M059J (cell line): ENCODE measurements at regions not wholly inside any gene's neighbourhood (a gene's known extent, or its start where the extent isn't known, plus 50 kb on each side); places are given as distances from the start of the nearest gene placed in this dataset.
A peak's percentile ranks its signal among the peaks of the same experiment; 100 is the strongest.

Experiments used
- DNase-seq: peaks from one replicate; pipeline ENCODE4 v3.0.0-alpha.2; 2012; ENCODE audit warnings: low read depth

DNA sequence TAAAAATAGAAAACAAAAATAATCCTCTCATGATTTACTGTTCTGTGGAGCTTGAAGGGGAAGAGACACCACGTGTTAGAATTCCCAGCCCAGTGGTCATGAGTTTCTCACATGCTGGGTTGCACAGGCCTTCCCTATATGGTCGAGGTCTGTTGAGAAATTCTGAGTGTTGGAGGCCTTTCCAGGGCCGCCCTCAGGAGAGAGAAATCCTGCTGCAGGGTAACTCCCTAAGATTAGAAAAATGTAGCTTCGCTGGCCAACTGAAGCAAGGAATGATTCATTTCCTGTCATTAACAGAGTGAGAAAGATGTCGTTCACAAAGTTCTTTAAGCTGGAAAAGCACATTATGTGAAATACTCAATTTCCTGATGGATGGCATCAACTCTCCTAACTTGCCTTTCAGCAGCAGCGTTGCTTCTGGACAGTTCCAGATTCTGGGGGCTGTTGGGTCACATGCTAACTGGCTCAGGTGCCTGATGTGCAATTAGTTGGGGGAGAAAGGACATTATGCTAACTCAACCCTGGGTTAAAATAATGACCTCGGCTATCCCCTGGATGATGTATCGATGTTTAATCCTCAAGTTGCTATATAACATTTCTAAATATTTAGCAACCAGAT lies 104.8 kb upstream of the CD180 start:
- peak; percentile 92 for DNase-seq

GRCh38 chr5:67300326-67300725 lies 103.7 kb upstream of the CD180 start:
- no peak for DNase-seq

GRCh38 chr5:67299231-67299735 lies 102.7 kb upstream of the CD180 start:
- DNase-seq = peak; percentile 55

GRCh38 chr5:67297802-67298532 lies 101.4 kb upstream of the CD180 start:
- DNase-seq = no peak

GRCh38 chr5:67297376-67297775 lies 100.8 kb upstream of the CD180 start:
- DNase-seq = no peak

GRCh38 chr5:67294266-67294938 lies 97.8 kb upstream of the CD180 start:
- no peak for DNase-seq

GRCh38 chr5:67293226-67293625 lies 96.6 kb upstream of the CD180 start:
- DNase-seq = no peak

- no peak for DNase-seq
These were observed 95.8 kb upstream of the CD180 start for GRCh38 chr5:67292201-67292940.

DNA sequence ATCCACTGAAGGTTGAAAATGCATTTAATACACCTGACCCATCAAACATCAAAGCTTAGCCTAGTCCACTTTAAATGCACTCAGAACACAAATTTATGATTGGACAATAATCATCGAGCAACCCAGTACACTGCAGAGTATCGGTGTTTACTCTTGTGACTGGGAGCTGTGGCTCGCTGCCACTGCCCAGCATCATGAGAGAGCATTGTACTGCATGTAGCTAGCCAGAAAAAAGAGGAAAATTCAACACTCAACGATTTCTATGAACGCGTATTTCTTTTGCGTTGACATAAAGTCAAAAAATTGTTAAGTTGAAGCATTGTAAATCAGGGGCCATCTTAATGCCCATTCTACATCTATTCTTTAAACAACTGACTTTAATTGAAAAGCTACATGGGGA lies 95.1 kb upstream of the CD180 start:
- no peak for DNase-seq

DNA sequence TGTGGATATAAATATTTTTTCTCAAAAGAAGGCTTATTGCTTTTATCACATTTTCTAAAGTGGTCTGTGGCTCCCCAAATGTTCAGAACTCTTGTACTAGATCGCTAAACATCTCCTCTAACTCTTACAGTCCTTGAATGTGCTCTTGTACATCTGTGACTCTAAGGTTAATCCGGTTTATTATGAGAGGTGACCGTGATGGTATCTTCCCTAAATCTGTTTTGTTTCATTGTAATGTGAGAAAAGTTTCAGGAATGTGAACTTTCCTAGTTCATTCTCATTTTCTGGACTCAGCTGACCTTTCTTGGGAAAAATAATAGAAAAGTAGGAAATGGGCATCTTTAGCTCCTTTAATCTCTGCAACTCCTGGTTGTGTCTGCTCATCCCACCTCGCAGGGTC lies 94.5 kb upstream of the CD180 start:
- DNase-seq = no peak

DNA sequence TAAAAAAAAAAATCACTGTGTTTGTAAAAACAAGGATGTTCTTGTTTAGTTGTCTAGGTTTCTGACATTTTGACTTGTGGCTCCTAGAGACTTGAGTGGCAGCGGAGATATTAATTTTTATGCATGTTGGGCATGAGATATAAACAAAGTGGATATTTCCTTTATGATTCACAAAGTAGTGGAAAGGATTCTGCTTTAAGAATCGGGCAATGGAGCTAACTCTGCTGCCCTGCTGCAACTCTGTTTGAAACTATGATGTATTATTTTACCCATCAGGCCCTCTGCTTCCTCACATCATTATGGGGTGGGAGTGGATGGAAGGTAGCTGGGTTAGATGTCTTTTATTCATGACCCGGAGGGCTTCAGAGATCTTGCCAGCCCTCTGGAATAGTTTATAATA lies 94.1 kb upstream of the CD180 start:
- DNase-seq = peak; percentile 58

DNA sequence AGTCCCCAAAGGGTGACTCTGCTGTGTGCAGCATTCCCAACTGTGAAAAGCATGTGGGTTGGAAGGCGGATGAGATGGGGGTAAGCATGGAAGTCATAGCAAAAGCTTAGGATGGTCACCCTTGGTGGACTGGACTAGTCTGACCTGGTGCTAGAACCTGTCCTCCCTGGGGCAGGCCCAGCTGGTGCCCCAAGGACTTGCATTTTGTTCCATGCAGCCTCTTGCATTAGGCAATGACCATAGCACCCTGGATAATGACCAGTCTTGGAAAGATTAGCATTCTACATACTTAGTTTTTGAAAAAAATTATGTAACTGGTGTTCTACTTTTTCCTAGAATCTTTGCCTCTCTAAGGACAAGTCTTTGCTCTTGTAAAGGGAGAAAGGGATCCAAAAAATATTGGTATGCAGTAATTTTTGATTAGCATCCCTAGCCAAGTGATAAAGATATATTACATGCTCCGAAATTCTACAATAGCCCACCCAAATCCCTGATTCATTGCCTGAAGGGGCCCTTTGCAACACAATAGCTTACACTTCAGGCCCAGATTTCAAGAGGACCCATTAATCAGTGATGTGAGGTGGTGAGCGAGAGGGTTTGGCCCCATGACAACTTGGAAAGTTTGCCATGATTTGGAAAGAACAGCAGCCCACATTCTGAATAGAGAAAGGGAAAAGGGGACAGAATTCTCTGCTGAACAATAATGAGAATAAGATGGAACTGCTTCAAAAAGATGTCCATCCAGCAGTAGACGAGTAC lies 93.3 kb upstream of the CD180 start:
- no peak for DNase-seq

GRCh38 chr5:67287510-67288268 lies 91.1 kb upstream of the CD180 start:
- DNase-seq = peak; percentile 60

GRCh38 chr5:67286006-67286405 lies 89.4 kb upstream of the CD180 start:
- no peak for DNase-seq

DNA sequence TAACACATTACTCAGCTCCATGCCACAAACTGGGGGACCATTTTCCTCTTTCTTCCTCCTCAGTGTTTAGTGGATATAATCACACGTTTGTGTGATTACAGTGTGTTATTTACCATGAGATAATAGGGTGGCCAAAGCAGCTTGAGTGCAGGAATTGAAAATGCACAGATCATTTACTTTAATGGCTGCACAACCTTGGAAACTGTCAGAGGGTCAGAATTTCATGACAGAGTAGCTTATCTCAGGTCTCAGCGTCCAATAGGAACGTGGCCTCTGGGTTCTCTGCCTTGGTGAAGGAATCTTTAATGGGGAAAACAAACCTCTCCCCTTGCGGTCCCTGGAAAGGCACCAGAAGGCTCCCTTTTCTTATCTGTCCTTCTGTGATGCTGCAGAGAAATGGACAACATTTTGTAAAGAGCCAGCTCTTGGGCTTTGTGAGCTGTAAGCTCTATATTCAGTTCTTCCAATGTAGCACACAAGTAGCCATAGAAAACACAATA lies 87.4 kb upstream of the CD180 start:
- no peak for DNase-seq

GRCh38 chr5:67283275-67283987 lies 86.8 kb upstream of the CD180 start:
- DNase-seq = no peak

DNA sequence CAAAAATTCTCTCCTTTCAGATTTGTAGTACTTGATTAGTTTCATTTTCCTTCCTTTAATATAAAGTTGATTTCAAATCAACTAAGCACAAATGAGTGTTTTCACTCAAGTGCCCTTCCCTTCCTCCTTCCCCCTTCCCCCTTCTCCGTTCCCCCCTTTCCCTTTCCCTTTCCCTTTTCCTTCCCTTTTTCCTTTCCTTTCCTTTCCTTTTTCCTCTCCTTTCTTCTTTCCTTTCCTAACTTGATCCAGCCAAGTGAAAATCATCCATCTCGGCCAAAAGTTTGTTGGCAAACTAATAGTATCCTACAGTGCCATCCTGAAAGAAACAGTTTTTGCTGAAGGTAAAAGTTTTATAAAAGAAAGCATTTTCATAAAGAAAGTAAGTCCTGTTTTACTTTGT lies 85.3 kb upstream of the CD180 start:
- DNase-seq = no peak

GRCh38 chr5:67273689-67274356 lies 77.2 kb upstream of the CD180 start:
- DNase-seq = no peak

GRCh38 chr5:67272453-67273130 lies 76.0 kb upstream of the CD180 start:
- DNase-seq = peak; percentile 51
